ENCODE measurements at regions not wholly inside any gene's neighbourhood (a gene's known extent, or its start where the extent isn't known, plus 50 kb on each side); places are given as distances from the start of the nearest gene placed in this dataset.

GRCh38 chr13:57408312-57408711, 223.2 kb upstream of the PCDH17 start:
- no peaks in the 10 kb centered on the region for H3K9me3 ChIP-seq (ENCODE audit: insufficient read depth, low read length)
- no peak overlapping the region for H2AFZ ChIP-seq (ENCODE audit: low read depth, low read length)
- no peaks in the 10 kb centered on the region for H3K27me3 ChIP-seq (ENCODE audit: low read depth, low read length)
- H3K36me3 ChIP-seq (replicated peaks; ENCODE audit: low read depth, low read length): no peaks in the 10 kb centered on the region
- no peaks in the 10 kb centered on the region for H3K4me1 ChIP-seq (ENCODE audit: low read length)
- H3K4me3 ChIP-seq (ENCODE audit: low read length): no peak overlapping the region
- no peaks in the 10 kb centered on the region for H3K79me2 ChIP-seq (ENCODE audit: low read length)
- H4K20me1 ChIP-seq (ENCODE audit: insufficient read depth, low read length): no peaks in the 10 kb centered on the region
- no peak overlapping the region for H3K9ac ChIP-seq (ENCODE audit: low read length)
- no peak overlapping the region for H3K4me2 ChIP-seq (ENCODE audit: low read length)
- no peak overlapping the region for H3K27ac ChIP-seq (ENCODE audit: low read length)
- TF ChIP-seq EZH2phosphoT487 (IDR thresholded peaks at IDR 0.05; ENCODE audit: low read depth) (no peak), CTCF (IDR thresholded peaks at IDR 0.05; ENCODE audit: low read depth, low read length) (no peak)

GRCh38 chr13:57409121-57409520, 222.4 kb upstream of the PCDH17 start:
- Histone ChIP-seq H3K27ac (ENCODE audit: low read length) (no peak overlapping the region), H3K27me3 (ENCODE audit: low read depth, low read length) (no peaks in the 10 kb centered on the region), H3K4me3 (ENCODE audit: low read length) (no peak overlapping the region), H3K36me3 (replicated peaks; ENCODE audit: low read depth, low read length) (no peaks in the 10 kb centered on the region), H2AFZ (ENCODE audit: low read depth, low read length) (no peak overlapping the region), H3K4me1 (ENCODE audit: low read length) (no peaks in the 10 kb centered on the region), H4K20me1 (ENCODE audit: insufficient read depth, low read length) (no peaks in the 10 kb centered on the region), H3K79me2 (ENCODE audit: low read length) (no peaks in the 10 kb centered on the region), H3K4me2 (ENCODE audit: low read length) (no peak overlapping the region), H3K9me3 (ENCODE audit: insufficient read depth, low read length) (no peaks in the 10 kb centered on the region), H3K9ac (ENCODE audit: low read length) (no peak overlapping the region)
- no peak for TF ChIP-seq EZH2phosphoT487 (IDR thresholded peaks at IDR 0.05; ENCODE audit: low read depth)
- TF ChIP-seq CTCF (IDR thresholded peaks at IDR 0.05; ENCODE audit: low read depth, low read length): no peak

GRCh38 chr13:57409656-57410055, 221.9 kb upstream of the PCDH17 start:
- Histone ChIP-seq H4K20me1 (ENCODE audit: insufficient read depth, low read length) (no peaks in the 10 kb centered on the region), H3K9ac (ENCODE audit: low read length) (no peak overlapping the region), H3K36me3 (replicated peaks; ENCODE audit: low read depth, low read length) (no peaks in the 10 kb centered on the region), H3K79me2 (ENCODE audit: low read length) (no peaks in the 10 kb centered on the region), H3K9me3 (ENCODE audit: insufficient read depth, low read length) (no peaks in the 10 kb centered on the region), H3K4me3 (ENCODE audit: low read length) (no peak overlapping the region), H2AFZ (ENCODE audit: low read depth, low read length) (no peak overlapping the region), H3K27me3 (ENCODE audit: low read depth, low read length) (no peaks in the 10 kb centered on the region), H3K27ac (ENCODE audit: low read length) (no peak overlapping the region), H3K4me1 (ENCODE audit: low read length) (no peaks in the 10 kb centered on the region), H3K4me2 (ENCODE audit: low read length) (no peak overlapping the region)
- TF ChIP-seq CTCF (IDR thresholded peaks at IDR 0.05; ENCODE audit: low read depth, low read length) (no peak), EZH2phosphoT487 (IDR thresholded peaks at IDR 0.05; ENCODE audit: low read depth) (no peak)

- H3K4me3 ChIP-seq (ENCODE audit: low read length): peak overlapping the region; percentile 57
- H4K20me1 ChIP-seq (ENCODE audit: insufficient read depth, low read length): no peaks in the 10 kb centered on the region
- peak overlapping the region; percentile 70 for H3K4me2 ChIP-seq (ENCODE audit: low read length)
- H3K27me3 ChIP-seq (ENCODE audit: low read depth, low read length): no peaks in the 10 kb centered on the region
- H3K79me2 ChIP-seq (ENCODE audit: low read length): no peaks in the 10 kb centered on the region
- H3K4me1 ChIP-seq (ENCODE audit: low read length): peaks cover 14% of the 10 kb centered on the region
- peak overlapping the region; percentile 80 for H2AFZ ChIP-seq (ENCODE audit: low read depth, low read length)
- TF ChIP-seq CTCF (IDR thresholded peaks at IDR 0.05; ENCODE audit: low read depth, low read length) (no peak), EZH2phosphoT487 (IDR thresholded peaks at IDR 0.05; ENCODE audit: low read depth) (no peak)
- H3K9me3 ChIP-seq (ENCODE audit: insufficient read depth, low read length): no peaks in the 10 kb centered on the region
- H3K9ac ChIP-seq (ENCODE audit: low read length): peak overlapping the region; percentile 33
- no peaks in the 10 kb centered on the region for H3K36me3 ChIP-seq (replicated peaks; ENCODE audit: low read depth, low read length)
- peak overlapping the region; percentile 26; the same call in 1 of the 2 replicates for H3K27ac ChIP-seq (ENCODE audit: low read length)
Observed at GRCh38 chr13:57418067-57418677, 213.4 kb upstream of the PCDH17 start.

All from OCI-LY3 (cell line).